NCI-H345 (cell line): ENCODE measurements at regions not wholly inside any gene's neighbourhood (a gene's known extent, or its start where the extent isn't known, plus 50 kb on each side); places are given as distances from the start of the nearest gene placed in this dataset.
A peak's percentile ranks its signal among the peaks of the same experiment; 100 is the strongest.

ENCODE experiments used
- DNase-seq: peaks from one replicate; lab custom pipeline; 2025; lab: John Stamatoyannopoulos, UW

GRCh38 chr12:113620437-113620976 is 148.8 kb upstream of the LHX5 start:
- no peak for DNase-seq

DNA sequence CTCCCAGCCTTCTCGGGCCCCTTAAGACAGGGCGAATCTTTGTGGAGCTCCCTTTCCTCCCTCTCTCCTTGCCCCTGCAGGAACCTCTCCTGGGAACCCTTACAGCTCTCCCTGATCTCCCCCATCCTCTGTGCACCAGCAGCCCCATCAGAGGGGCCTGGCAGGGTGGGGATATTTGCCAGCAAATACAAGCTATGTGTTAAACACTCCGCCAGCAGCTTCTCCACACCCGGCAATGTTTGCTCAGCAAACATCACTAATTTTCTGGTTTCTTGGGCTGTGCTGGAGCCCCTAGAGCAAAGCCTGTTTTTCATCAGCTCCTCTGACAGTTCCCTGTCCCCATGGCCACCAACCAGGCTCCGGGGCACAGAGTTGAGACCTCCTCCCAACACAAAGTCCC is 147.5 kb upstream of the LHX5 start:
- DNase-seq: no peak

- DNase-seq: no peak
These were observed 141.7 kb upstream of the LHX5 start for GRCh38 chr12:113613414-113613813.

DNA sequence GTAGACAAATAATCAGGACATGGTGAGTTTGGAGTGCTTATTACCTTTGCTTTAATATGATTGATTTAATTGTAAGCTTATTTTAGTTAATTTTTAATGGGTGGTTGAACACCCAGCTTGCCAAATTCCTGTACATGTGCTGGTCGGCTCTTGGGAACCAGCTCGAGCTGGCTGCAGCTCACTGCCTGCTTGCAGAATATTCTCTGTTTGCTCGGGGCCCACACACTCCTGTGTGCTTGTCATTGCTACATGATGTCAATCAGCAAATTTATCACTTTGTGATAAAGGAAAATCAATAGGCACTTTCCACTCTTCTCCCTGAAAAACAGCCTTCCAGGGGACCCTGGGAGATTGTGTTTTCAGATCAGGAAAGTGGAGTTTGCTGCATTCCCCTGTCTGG is 141.1 kb upstream of the LHX5 start:
- no peak for DNase-seq

- no peak for DNase-seq
These were observed 140.5 kb upstream of the LHX5 start for GRCh38 chr12:113612076-113612728.

GRCh38 chr12:113611652-113612051 is 140.0 kb upstream of the LHX5 start:
- DNase-seq: no peak

GRCh38 chr12:113610698-113611097 is 139.0 kb upstream of the LHX5 start:
- no peak for DNase-seq

DNA sequence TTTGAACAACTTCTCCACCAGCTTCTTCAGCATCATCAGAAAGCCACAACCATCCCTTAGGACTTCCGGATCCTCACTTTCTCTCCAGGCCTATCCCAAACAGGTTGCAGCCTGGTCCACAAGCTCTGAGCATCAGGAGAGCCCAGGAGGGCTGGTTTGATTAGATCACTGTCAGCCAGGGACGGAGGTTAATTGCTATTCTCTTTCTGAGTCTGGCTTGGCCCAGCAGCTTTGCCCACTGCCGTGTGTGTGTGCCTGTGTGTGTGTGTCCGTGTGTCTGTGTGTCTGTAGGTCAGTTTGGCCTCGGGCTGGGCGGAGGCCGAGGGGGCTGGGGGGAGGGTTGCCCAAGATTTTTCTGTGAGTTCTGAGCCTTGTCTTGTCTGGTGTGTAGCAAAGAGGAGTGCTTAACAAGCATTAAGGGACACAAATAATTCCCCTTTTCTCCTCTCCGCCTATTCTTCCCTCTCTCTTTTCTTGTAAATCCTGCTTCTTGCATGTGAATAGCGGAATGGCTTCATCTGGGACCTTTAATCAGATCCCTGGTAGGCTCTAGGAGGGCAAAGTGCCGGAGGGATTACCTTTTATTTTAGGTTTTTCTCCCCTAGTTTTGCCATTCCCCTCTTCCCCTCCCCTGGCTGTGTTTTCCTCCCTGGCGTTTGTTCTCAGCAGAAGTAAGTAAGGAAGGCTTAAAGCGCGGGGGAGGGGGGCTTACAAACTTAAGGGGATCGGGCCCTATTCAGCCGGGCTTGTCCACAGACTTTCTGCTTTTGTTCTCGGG is 138.2 kb upstream of the LHX5 start:
- DNase-seq: no peak

DNA sequence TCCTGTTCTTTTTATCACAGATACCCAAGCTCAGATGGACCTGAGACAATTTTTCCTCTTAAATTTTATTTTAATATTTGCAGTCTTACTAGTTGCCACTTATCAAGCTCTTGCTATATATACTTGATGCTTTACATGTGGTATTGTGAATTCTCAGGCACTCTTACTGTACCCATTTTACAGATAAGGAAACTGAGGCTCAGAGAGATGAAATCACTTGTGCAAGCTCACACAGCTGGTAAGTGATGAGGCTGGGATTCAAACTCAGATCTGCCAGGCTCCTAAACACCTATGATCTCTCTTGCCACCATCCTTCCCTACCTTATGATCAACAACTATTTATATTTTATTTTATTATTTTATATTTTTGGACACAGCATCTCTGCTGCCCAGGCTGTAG is 133.0 kb upstream of the LHX5 start:
- no peak for DNase-seq

GRCh38 chr12:113601656-113602263 is 130.1 kb upstream of the LHX5 start:
- DNase-seq: no peak

- no peak for DNase-seq
These were observed 127.2 kb upstream of the LHX5 start for GRCh38 chr12:113598815-113599406.

- DNase-seq: no peak
These were observed 123.3 kb upstream of the LHX5 start for GRCh38 chr12:113594967-113595366.

GRCh38 chr12:113591480-113591974 is 119.9 kb upstream of the LHX5 start:
- DNase-seq: peak; percentile 64

GRCh38 chr12:113589437-113589836 is 117.8 kb upstream of the LHX5 start:
- no peak for DNase-seq

- no peak for DNase-seq
These were observed 116.0 kb upstream of the LHX5 start for GRCh38 chr12:113587720-113588119.

DNA sequence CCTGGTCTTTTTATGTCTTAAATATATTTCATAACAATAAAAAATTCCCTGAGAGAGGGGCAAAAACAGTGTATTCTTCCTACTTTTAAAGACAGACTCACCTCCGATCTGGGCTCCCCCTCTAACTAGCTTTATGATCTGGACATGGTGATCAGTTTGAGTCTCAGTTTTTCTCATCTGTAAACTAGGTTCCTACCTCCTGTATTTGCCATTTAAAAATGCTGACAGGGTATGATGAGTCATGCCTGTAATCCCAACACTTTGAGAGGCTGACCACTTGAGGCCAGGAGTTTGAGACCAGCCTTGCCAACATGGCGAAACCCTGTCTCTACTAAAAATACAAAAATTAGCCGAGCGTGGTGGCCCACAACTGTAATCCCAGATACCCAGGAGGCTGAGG is 114.8 kb upstream of the LHX5 start:
- DNase-seq: no peak

DNA sequence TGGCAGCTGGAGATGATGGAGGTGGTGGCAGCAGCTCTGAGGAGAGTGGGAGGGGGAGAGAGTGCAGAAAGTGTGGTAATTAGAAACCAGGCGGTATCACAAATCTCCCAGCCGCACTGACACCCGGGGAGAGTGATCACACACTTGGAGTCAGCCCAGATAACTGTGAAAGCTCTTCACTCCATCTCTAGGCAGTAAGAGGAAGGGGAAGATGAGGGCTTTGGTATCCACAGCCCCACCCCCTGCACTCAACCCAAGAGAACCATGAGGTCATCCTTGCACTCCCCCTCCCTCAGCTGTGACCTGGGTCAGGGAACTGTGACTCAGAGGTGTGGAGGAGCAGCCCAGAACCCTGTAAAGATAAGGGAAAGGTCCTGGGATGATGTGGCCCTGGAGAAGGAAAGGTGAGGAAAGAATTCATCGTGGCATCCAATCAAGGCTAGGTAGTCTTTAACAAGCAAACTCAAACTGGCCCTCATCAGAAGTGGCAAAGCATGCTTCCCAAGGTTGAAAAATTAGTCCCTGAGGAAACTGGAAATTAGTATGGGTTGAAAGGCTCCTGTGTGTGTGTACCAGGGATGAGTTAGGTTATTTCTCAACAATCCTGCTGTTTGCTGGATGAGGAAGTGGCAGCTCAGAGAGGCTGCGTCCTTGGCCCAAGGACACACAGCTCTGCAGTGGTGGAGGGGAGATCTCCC is 111.0 kb upstream of the LHX5 start:
- DNase-seq: no peak

DNA sequence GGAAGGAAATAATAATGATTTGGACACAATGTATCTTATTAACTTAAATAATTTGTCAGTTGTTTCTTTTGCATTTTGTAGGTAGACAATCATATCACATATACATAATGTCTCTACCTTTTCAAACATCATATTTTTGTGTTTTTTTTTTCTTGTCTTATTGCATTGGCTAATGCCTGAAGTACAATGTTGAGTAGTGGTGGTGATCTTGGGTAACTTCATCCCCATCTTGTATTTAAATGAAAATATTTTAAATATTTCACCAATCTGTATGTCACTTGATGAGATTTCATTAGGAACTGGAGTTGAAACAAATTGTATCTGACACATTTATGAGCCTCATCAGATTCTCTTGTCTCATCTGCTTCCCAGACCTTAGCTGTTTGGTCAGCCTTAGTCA is 109.7 kb upstream of the LHX5 start:
- DNase-seq: no peak

- DNase-seq: no peak
These were observed 108.8 kb upstream of the LHX5 start for GRCh38 chr12:113580437-113580836.

DNA sequence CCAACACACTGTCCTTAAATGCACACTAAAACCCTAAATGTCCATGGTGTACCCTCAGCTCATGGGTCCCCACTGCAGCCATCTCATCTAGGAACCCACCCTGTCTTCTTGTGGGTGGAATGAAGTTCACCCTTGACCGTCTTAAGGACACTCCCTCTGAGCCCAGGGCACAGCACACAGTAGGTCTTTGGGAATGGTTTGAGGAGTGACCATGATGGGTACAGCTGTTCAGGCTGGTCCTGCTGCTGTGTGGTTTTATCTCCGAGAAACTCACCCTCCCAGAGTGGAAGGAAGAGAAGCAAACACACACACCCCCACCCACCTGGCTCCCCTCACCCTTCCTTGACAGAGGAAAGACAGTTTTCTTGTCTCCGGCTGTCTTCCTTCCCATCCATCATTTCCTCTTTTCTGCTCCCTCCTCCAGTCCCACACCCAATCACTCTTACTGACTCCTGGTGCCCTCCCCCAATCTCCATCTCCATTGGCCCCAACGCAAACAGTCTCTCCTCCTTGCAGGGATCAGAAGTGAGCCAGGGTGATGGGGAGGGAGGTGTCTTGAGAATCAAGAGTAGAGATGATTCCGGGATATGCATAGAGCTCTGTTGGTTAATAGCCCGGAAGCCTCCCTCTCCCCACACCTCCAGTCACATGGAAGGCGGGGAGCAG is 105.9 kb upstream of the LHX5 start:
- DNase-seq: no peak

- no peak for DNase-seq
These were observed 103.7 kb upstream of the LHX5 start for GRCh38 chr12:113575386-113575785.
